IMR-90 (cell line): ENCODE measurements at regions not wholly inside any gene's neighbourhood (a gene's known extent, or its start where the extent isn't known, plus 50 kb on each side); places are given as distances from the start of the nearest gene placed in this dataset.

Experiments
- ATAC-seq: fragments of 200-7000 bp; cut with Tn5 transposase; 2 replicates; pipeline ENCODE4 v1.9.1; 2020; ENCODE audit warnings: low read depth, mild to moderate bottlenecking, moderate library complexity
- BruUV-seq: library from RNA; stranded (reverse); fragments of 400-500 nt; replicated peaks from 2 replicates; lab custom pipeline; 2021; lab: Mats Ljungman, UMichigan
- CTCF ChIA-PET: fragments of 300-600 bp; formaldehyde crosslinking; extraction: SDS; loops from one replicate; lab custom pipeline; 2021; ENCODE audit warnings: antibody characterized with exemption; lab: Yijun Ruan, JAX
- POLR2A ChIA-PET: fragments of 300-600 bp; sonication (Branson Sonifier 250); formaldehyde crosslinking; loops from one replicate; lab custom pipeline; 2022; ENCODE audit warnings: antibody characterized with exemption; ENCODE audit not compliant: unreplicated experiment; lab: Charles Lee
- DNase-seq: peaks from one replicate; pipeline ENCODE4 v3.0.0; 2013
- H2AFZ ChIP-seq: replicated peaks from 2 replicates; pipeline ENCODE3; 2013; ENCODE audit warnings: low read length, mild to moderate bottlenecking; ENCODE audit not compliant: poor library complexity
- H2AK5ac ChIP-seq: 2 replicates; pipeline ENCODE4 v1.6.1; 2013; ENCODE audit warnings: low read depth, low read length, inconsistent platforms
- H2AK9ac ChIP-seq: replicated peaks from 2 replicates; pipeline ENCODE3; 2013; ENCODE audit warnings: mild to moderate bottlenecking, low read depth, low read length, moderate library complexity; ENCODE audit not compliant: poor library complexity
- H2BK120ac ChIP-seq: 2 replicates; pipeline ENCODE4 v1.6.1; 2013; ENCODE audit warnings: low read depth, low read length, inconsistent platforms
- H2BK15ac ChIP-seq: 3 replicates; pipeline ENCODE4 v1.6.1; 2013; ENCODE audit warnings: low read depth, low read length, inconsistent platforms
- H2BK20ac ChIP-seq: 2 replicates; pipeline ENCODE4 v1.6.1; 2013; ENCODE audit warnings: low read depth, mild to moderate bottlenecking, inconsistent platforms, low read length, moderate library complexity
- H2BK5ac ChIP-seq: 2 replicates; pipeline ENCODE4 v1.6.1; 2013; ENCODE audit warnings: mild to moderate bottlenecking, low read depth, low read length, inconsistent platforms; ENCODE audit not compliant: poor library complexity, severe bottlenecking
- H3K14ac ChIP-seq: replicated peaks from 2 replicates; pipeline ENCODE4 v1.6.1; 2013; ENCODE audit warnings: low read depth, low read length, inconsistent platforms
- H3K18ac ChIP-seq: 2 replicates; pipeline ENCODE4 v1.6.1; 2013; ENCODE audit warnings: low read depth, low read length, control low read depth
- H3K23ac ChIP-seq: 2 replicates; pipeline ENCODE4 v1.6.1; 2013; ENCODE audit warnings: low read depth, low read length, inconsistent platforms
- H3K27ac ChIP-seq: 2 replicates; pipeline ENCODE4 v1.5.1; 2013; ENCODE audit warnings: mild to moderate bottlenecking, control low read depth, low read length; ENCODE audit not compliant: insufficient read depth
- H3K27me3 ChIP-seq: 2 replicates; pipeline ENCODE4 v1.6.1; 2013; ENCODE audit warnings: low read length; ENCODE audit not compliant: control insufficient read depth, insufficient read depth
- H3K36me3 ChIP-seq: 2 replicates; pipeline ENCODE4 v1.6.1; 2013; ENCODE audit warnings: low read length, mixed read lengths; ENCODE audit not compliant: control insufficient read depth, insufficient read depth
- H3K4ac ChIP-seq: 2 replicates; pipeline ENCODE4 v1.6.1; 2013; ENCODE audit warnings: low read depth, low read length, inconsistent platforms
- H3K4me1 ChIP-seq: 2 replicates; pipeline ENCODE4 v1.6.1; 2013; ENCODE audit warnings: low read length, mixed read lengths; ENCODE audit not compliant: control insufficient read depth, insufficient read depth
- H3K4me2 ChIP-seq: 2 replicates; pipeline ENCODE4 v1.6.1; 2013; ENCODE audit warnings: low read depth, mild to moderate bottlenecking, control low read depth, low read length, moderate library complexity
- H3K4me3 ChIP-seq: 2 replicates; pipeline ENCODE4 v1.5.1; 2013; ENCODE audit warnings: low read depth, mild to moderate bottlenecking, control low read depth, low read length, moderate library complexity; ENCODE audit not compliant: insufficient read depth
- H3K56ac ChIP-seq: 2 replicates; pipeline ENCODE4 v1.6.1; 2013; ENCODE audit warnings: low read length, inconsistent platforms; ENCODE audit not compliant: insufficient read depth; ENCODE audit errors: extremely low read depth
- H3K79me1 ChIP-seq, 2 experiments: 2 replicates each; pipeline ENCODE4 v1.6.1; 2013; ENCODE audit warnings: low read length in 2 of 2, inconsistent platforms in 1 of 2, low read depth in 1 of 2
- H3K9ac ChIP-seq: 2 replicates; pipeline ENCODE4 v1.6.1; 2013; ENCODE audit warnings: low read depth, low read length, control low read depth
- H3K9me1 ChIP-seq: 2 replicates; pipeline ENCODE4 v1.6.1; 2013; ENCODE audit warnings: low read length, inconsistent platforms; ENCODE audit not compliant: insufficient read depth
- H3K9me3 ChIP-seq: 2 replicates; pipeline ENCODE4 v1.6.1; 2013; ENCODE audit warnings: low read length; ENCODE audit not compliant: control insufficient read depth, insufficient read depth
- H4K20me1 ChIP-seq: 2 replicates; pipeline ENCODE4 v1.6.1; 2013; ENCODE audit warnings: low read length, inconsistent platforms; ENCODE audit not compliant: insufficient read depth
- H4K5ac ChIP-seq: 2 replicates; pipeline ENCODE4 v1.6.1; 2013; ENCODE audit warnings: mild to moderate bottlenecking, low read depth, low read length, control low read depth
- H4K8ac ChIP-seq, 2 experiments: 2 replicates each; pipeline ENCODE4 v1.6.1; 2013; ENCODE audit warnings: low read depth in 2 of 2, low read length in 2 of 2, control low read depth in 1 of 2, inconsistent platforms in 1 of 2
- H4K91ac ChIP-seq: 2 replicates; pipeline ENCODE4 v1.6.1; 2013; ENCODE audit warnings: low read depth, low read length, inconsistent platforms; ENCODE audit not compliant: insufficient read depth
- BHLHE40 ChIP-seq: fragments of 150-350 bp; IDR thresholded peaks from 2 replicates; pipeline ENCODE4 v1.6.1; 2016; ENCODE audit warnings: mild to moderate bottlenecking, low read depth, low read length
- CEBPB ChIP-seq: IDR thresholded peaks from 2 replicates; pipeline ENCODE4 v1.6.1; 2012; ENCODE audit warnings: low read depth, low read length, improper control_type of control experiment
- CHD1 ChIP-seq: IDR thresholded peaks from 2 replicates; pipeline ENCODE4 v1.6.1; 2012; ENCODE audit warnings: low read depth, low read length, improper control_type of control experiment
- FOS ChIP-seq: fragments of 150-350 bp; IDR thresholded peaks from 2 replicates; pipeline ENCODE4 v1.6.1; 2016; ENCODE audit warnings: low read depth, low read length
- MAFK ChIP-seq: IDR thresholded peaks from 2 replicates; pipeline ENCODE4 v1.6.1; 2012; ENCODE audit warnings: low read depth, low read length, improper control_type of control experiment
- MAZ ChIP-seq: IDR thresholded peaks from 2 replicates; pipeline ENCODE4 v1.6.1; 2012; ENCODE audit warnings: low read depth, mild to moderate bottlenecking, low read length, improper control_type of control experiment, moderate library complexity, borderline replicate concordance
- MXI1 ChIP-seq: IDR thresholded peaks from 2 replicates; pipeline ENCODE4 v1.6.1; 2012; ENCODE audit warnings: low read depth, mild to moderate bottlenecking, low read length, moderate library complexity, borderline replicate concordance
- NFE2L2 ChIP-seq: fragments of 150-350 bp; IDR thresholded peaks from 2 replicates; pipeline ENCODE4 v1.6.1; 2016; ENCODE audit warnings: low read depth, mild to moderate bottlenecking, low read length
- POLR2A ChIP-seq: IDR thresholded peaks from 2 replicates; pipeline ENCODE4 v1.6.1; 2012; ENCODE audit warnings: mild to moderate bottlenecking, low read depth, low read length
- RAD21 ChIP-seq: IDR thresholded peaks from 2 replicates; pipeline ENCODE4 v1.6.1; 2012; ENCODE audit warnings: low read length, improper control_type of control experiment
- RCOR1 ChIP-seq: IDR thresholded peaks from 2 replicates; pipeline ENCODE4 v1.6.1; 2012; ENCODE audit warnings: mild to moderate bottlenecking, low read length, improper control_type of control experiment; ENCODE audit not compliant: insufficient replicate concordance
- RFX5 ChIP-seq: IDR thresholded peaks from 2 replicates; pipeline ENCODE4 v1.8.0; 2012; ENCODE audit warnings: low read depth, mild to moderate bottlenecking, low read length, moderate library complexity
- SMC3 ChIP-seq: fragments of 150-350 bp; IDR thresholded peaks from 2 replicates; pipeline ENCODE4 v1.6.1; 2016; ENCODE audit warnings: low read depth, mild to moderate bottlenecking, antibody characterized with exemption, low read length, moderate library complexity
- USF2 ChIP-seq: fragments of 150-350 bp; IDR thresholded peaks from 2 replicates; pipeline ENCODE4 v1.6.1; 2017; ENCODE audit warnings: mild to moderate bottlenecking, antibody characterized with exemption, low read length, low read depth
- WGBS, 2 experiments: methylation state at CpG; one replicate each; pipeline versions ENCODE4 v1.1.5 to v1.1.7; 2013; ENCODE audit warnings: missing lambda C conversion rate in 2 of 2; ENCODE audit not compliant: insufficient read length in 1 of 2; ENCODE audit errors: extremely low coverage in 2 of 2; 5-methylcytosine and 5-hydroxymethylcytosine counted together
- dilution Hi-C: fragments of 300-500 bp; cut with HindIII; formaldehyde crosslinking; loops from one replicate; pipeline ENCODE4 v1.14.3; 2018; ENCODE audit warnings: low sequenced_read_pairs; ENCODE audit not compliant: unreplicated experiment
- in situ Hi-C: fragments of 300-500 bp; cut with MboI; formaldehyde crosslinking; loops from 3 replicates; pipeline ENCODE4 v1.14.3; 2019; ENCODE audit warnings: low sequenced_read_pairs, inconsistent platforms, mixed read lengths
- intact Hi-C: fragments of 100-400 bp; cut with micrococcal nuclease; formaldehyde crosslinking; loops from 2 replicates; pipeline ENCODE4 v1.10.0; 2022
- TF ChIP-seq, protein P1 (sequence below): fragments of 150-350 bp; IDR thresholded peaks from 2 replicates; pipeline ENCODE4 v1.6.1; 2016; ENCODE audit warnings: low read depth, mild to moderate bottlenecking, low read length, moderate library complexity, borderline replicate concordance
- TF ChIP-seq, protein P2 (sequence below): conservative IDR thresholded peaks from 2 replicates; pipeline ENCODE4 v1.5.1; 2012; ENCODE audit warnings: mild to moderate bottlenecking, low read depth, low read length, improper control_type of control experiment

- no peak overlapping the region for H2AK5ac ChIP-seq
- no peaks in the 10 kb centered on the region for H4K20me1 ChIP-seq
- no peaks in the 10 kb centered on the region for H3K36me3 ChIP-seq
- H3K14ac ChIP-seq: no peak overlapping the region
- peaks cover 22% of the 10 kb centered on the region for H3K9me3 ChIP-seq
- no peak overlapping the region for H2BK20ac ChIP-seq
- H3K27me3 ChIP-seq: no peaks in the 10 kb centered on the region
- no peak overlapping the region for H3K27ac ChIP-seq
- H3K9ac ChIP-seq: no peak overlapping the region
- no peak for ATAC-seq
- no peak overlapping the region for H4K8ac ChIP-seq
- no peaks in the 10 kb centered on the region for H3K79me1 ChIP-seq
- no peak overlapping the region for H3K4ac ChIP-seq
- ChIA-PET CTCF (no interaction called here), POLR2A (no interaction called here)
- H3K18ac ChIP-seq: no peak overlapping the region
- no peak overlapping the region for H3K4me3 ChIP-seq
- no peaks in the 10 kb centered on the region for H3K9me1 ChIP-seq
- H4K5ac ChIP-seq: no peak overlapping the region
- TF ChIP-seq MAZ (no peak), POLR2A (no peak), NFE2L2 (no peak), FOS (no peak), RCOR1 (no peak), RFX5 (no peak), MXI1 (no peak), USF2 (no peak), MAFK (no peak), SMC3 (no peak), BHLHE40 (no peak), RAD21 (no peak), CEBPB (no peak), CHD1 (no peak)
- TF ChIP-seq, protein P1, sequence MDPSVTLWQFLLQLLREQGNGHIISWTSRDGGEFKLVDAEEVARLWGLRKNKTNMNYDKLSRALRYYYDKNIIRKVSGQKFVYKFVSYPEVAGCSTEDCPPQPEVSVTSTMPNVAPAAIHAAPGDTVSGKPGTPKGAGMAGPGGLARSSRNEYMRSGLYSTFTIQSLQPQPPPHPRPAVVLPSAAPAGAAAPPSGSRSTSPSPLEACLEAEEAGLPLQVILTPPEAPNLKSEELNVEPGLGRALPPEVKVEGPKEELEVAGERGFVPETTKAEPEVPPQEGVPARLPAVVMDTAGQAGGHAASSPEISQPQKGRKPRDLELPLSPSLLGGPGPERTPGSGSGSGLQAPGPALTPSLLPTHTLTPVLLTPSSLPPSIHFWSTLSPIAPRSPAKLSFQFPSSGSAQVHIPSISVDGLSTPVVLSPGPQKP: no peak
- TF ChIP-seq, protein P2, sequence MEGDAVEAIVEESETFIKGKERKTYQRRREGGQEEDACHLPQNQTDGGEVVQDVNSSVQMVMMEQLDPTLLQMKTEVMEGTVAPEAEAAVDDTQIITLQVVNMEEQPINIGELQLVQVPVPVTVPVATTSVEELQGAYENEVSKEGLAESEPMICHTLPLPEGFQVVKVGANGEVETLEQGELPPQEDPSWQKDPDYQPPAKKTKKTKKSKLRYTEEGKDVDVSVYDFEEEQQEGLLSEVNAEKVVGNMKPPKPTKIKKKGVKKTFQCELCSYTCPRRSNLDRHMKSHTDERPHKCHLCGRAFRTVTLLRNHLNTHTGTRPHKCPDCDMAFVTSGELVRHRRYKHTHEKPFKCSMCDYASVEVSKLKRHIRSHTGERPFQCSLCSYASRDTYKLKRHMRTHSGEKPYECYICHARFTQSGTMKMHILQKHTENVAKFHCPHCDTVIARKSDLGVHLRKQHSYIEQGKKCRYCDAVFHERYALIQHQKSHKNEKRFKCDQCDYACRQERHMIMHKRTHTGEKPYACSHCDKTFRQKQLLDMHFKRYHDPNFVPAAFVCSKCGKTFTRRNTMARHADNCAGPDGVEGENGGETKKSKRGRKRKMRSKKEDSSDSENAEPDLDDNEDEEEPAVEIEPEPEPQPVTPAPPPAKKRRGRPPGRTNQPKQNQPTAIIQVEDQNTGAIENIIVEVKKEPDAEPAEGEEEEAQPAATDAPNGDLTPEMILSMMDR: no peak
- dilution Hi-C loops: no loop called here
- in situ Hi-C loops: no loop called here
- H3K23ac ChIP-seq: no peak overlapping the region
- H3K4me2 ChIP-seq: no peak overlapping the region
- H3K56ac ChIP-seq: no peak overlapping the region
- no TSS peak for BruUV-seq
- H2BK15ac ChIP-seq: no peak overlapping the region
- no peak overlapping the region for H2BK120ac ChIP-seq
- no peak overlapping the region for H4K91ac ChIP-seq
- no CpG with 5 or more reads among the region's 5 CpGs for WGBS, 2 experiments
- no peak overlapping the region for H2AK9ac ChIP-seq
- H3K4me1 ChIP-seq: no peaks in the 10 kb centered on the region
- DNase-seq: no peak
- H2BK5ac ChIP-seq: no peak overlapping the region
- H2AFZ ChIP-seq: no peak overlapping the region
- intact Hi-C loops: no loop called here
These were observed 243.7 kb downstream of the NDUFA10 start for GRCh38 chr2:239781454-239781853.
